ENCODE measurements at regions not wholly inside any gene's neighbourhood (a gene's known extent, or its start where the extent isn't known, plus 50 kb on each side); places are given as distances from the start of the nearest gene placed in this dataset.

DNA sequence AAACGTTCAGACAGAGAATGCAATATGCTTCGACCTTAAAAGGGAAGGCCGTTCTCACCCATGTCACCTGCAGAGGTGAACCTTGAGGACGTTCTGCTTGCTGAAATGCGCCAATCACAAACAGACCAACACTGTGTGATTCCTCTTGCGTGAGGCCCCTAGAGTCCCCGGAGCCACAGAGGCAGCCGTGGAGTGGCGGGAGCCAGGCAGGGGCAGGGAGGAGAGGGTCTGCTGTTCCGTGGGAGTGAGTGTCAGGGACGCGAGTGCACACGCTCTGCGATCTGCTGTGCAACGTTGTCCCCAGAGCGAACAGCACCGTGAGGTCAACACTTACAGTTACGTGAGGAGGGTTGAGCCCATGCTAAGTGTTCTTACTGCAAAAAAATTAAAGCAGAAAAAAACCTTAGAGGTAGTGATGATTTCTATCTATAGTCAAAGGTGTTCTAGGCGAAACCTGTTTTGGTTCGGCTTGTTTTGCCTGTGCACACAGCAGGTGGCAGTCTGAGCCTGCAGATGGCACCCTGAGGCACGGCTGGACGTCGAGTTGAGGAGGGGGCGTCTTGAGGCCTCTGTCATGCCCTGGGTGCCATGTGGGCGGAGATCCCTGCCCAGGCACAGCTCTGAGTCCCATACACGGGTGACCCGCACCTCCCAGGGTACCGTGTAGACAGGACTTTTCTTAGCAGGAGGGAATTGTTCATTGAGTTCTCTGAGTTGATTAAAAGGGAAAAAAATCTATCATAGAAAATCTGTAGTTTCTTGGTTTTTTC lies 71.7 kb upstream of the FRMD1 start:
- H3K9me3 ChIP-seq (ENCODE audit: severe bottlenecking) = no peaks in the 10 kb centered on the region
- TF ChIP-seq CTCF (IDR thresholded peaks at IDR 0.05; ENCODE audit: low read depth, low read length) = peak; percentile 80

GRCh38 chr6:168149015-168149414 lies 70.0 kb upstream of the FRMD1 start:
- no peaks in the 10 kb centered on the region for H3K27me3 ChIP-seq (ENCODE audit: insufficient read depth, low read depth, severe bottlenecking)
- peak; percentile 87 for DNase-seq
- no peak for TF ChIP-seq CTCF (IDR thresholded peaks at IDR 0.05; ENCODE audit: low read depth, low read length)
- no peaks in the 10 kb centered on the region for H3K9me3 ChIP-seq (ENCODE audit: severe bottlenecking)
- peak overlapping the region; percentile 34 for H3K4me3 ChIP-seq (ENCODE audit: low read depth, low read length)
- H3K27ac ChIP-seq = peak overlapping the region; percentile 81
- H3K36me3 ChIP-seq = no peaks in the 10 kb centered on the region

More for the DNA sequence above, 71.7 kb upstream of the FRMD1 start:
- DNase-seq = peak; percentile 75
- H3K27me3 ChIP-seq (ENCODE audit: insufficient read depth, low read depth, severe bottlenecking) = no peaks in the 10 kb centered on the region
- H3K36me3 ChIP-seq = no peaks in the 10 kb centered on the region
- no peak overlapping the region for H3K4me3 ChIP-seq (ENCODE audit: low read depth, low read length)
- no peak overlapping the region for H3K27ac ChIP-seq

DNA sequence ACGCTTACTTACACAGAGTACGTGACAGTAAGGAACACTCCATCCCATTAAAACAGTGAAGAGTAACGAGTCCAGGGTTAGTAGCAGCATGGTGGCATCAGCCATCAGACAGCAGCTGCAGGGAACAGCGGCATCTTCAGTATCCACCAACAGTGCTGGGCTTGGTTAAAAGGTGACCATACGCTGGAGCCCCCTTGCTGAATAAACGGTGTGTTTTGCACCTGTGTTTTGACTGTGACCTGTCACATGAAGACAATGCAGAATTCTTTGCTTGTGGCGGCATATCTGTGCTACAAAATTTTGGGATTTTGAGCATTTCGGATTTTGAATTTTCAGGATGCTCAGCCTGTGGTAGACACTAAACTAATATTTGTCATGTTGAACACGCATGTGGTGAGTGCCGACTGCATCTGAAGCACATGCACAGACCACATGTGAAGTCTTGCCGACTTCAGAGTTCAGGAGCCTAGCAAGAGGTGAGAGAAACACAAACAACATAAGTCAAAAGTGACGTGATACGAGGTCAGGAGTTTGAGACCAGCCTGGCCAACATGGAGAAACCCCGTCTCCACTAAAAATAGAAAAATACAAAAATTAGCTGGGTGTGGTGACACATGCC lies 69.3 kb upstream of the FRMD1 start:
- no peak overlapping the region for H3K4me3 ChIP-seq (ENCODE audit: low read depth, low read length)
- TF ChIP-seq CTCF (IDR thresholded peaks at IDR 0.05; ENCODE audit: low read depth, low read length) = no peak
- H3K27me3 ChIP-seq (ENCODE audit: insufficient read depth, low read depth, severe bottlenecking) = no peaks in the 10 kb centered on the region

GRCh38 chr6:168147205-168147738 lies 68.3 kb upstream of the FRMD1 start:
- peak overlapping the region; percentile 50 for H3K27ac ChIP-seq
- peak; percentile 86 for DNase-seq
- no peaks in the 10 kb centered on the region for H3K9me3 ChIP-seq (ENCODE audit: severe bottlenecking)
- no peak overlapping the region for H3K4me3 ChIP-seq (ENCODE audit: low read depth, low read length)
- no peak for TF ChIP-seq CTCF (IDR thresholded peaks at IDR 0.05; ENCODE audit: low read depth, low read length)
- H3K36me3 ChIP-seq = no peaks in the 10 kb centered on the region
- H3K27me3 ChIP-seq (ENCODE audit: insufficient read depth, low read depth, severe bottlenecking) = no peaks in the 10 kb centered on the region

More for the DNA sequence above, 69.3 kb upstream of the FRMD1 start:
- Histone ChIP-seq H3K27ac (no peak overlapping the region), H3K36me3 (no peaks in the 10 kb centered on the region), H3K9me3 (ENCODE audit: severe bottlenecking) (no peaks in the 10 kb centered on the region)
- DNase-seq = no peak

DNA sequence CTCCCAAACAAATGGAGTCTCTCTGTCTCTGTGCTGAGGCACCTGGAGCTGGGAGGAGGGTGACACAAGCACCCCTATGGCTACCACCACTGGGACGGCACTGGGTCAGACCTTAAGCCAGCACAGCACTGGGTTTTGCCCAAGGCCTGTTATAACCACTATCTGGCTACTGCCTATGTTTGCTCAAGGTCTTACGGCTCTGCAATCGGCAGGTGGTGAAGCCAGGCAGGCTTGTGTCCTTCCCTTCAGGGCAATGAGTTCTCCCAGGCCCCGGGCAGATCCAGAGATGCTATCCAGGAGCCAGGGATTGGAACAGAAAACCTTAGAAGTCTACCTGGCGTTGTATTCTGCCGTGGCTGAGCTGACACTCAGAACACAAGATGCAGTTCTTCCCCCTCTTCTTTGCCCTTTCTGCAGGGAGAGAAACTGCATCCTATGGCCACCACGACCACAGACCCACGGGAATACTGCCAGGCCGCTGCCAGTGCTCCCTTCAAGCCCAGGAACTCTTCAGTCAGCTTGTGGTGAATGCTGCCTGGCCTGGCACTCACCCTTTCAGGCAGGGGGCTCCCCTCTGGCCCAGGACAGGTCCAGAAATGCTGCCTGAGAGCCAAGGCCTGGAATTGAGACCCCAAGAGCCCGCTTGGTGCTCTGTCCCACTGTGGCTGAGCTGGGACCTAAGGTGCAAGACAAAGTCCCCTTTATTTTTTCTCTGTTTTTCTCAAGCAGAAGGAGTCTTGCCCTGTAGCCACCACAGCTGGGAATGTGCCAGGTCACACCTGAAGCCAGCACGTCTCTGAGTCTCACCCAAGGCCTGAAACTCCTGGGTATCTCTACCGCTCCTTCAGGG lies 67.0 kb upstream of the FRMD1 start:
- no peaks in the 10 kb centered on the region for H3K27me3 ChIP-seq (ENCODE audit: insufficient read depth, low read depth, severe bottlenecking)
- no peak for DNase-seq
- H3K9me3 ChIP-seq (ENCODE audit: severe bottlenecking) = no peaks in the 10 kb centered on the region
- H3K4me3 ChIP-seq (ENCODE audit: low read depth, low read length) = no peak overlapping the region
- H3K36me3 ChIP-seq = no peaks in the 10 kb centered on the region
- peak overlapping the region; percentile 50 for H3K27ac ChIP-seq
- no peak for TF ChIP-seq CTCF (IDR thresholded peaks at IDR 0.05; ENCODE audit: low read depth, low read length)

All from WERI-Rb-1 (cell line).